ENCODE measurements at regions not wholly inside any gene's neighbourhood (a gene's known extent, or its start where the extent isn't known, plus 50 kb on each side); places are given as distances from the start of the nearest gene placed in this dataset.
"Not testable (repeated sequence)": the region's sequence is repeated elsewhere in the genome, so short reads cannot be mapped to it uniquely, and the experiment has no call there.

DNA sequence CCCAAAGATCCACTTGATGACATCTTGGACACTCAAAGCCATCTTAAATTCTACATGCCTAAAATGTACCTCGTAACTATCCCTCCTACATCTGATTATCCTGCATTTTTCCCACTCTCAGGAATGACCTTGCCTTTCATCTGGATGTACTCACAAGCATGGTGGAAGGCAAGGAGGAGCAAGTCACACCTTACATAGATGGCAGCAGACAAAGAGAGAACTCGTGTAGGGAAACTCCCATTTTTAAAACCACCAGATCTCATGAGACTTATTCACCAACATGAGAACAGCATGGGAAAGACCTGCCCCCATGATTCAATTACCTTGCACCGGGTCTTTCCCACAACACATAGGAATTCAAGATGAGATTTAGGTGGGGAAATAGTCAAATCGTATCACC, 616.0 kb downstream of the MCTP2 start:
- no peak for DNase-seq

DNA sequence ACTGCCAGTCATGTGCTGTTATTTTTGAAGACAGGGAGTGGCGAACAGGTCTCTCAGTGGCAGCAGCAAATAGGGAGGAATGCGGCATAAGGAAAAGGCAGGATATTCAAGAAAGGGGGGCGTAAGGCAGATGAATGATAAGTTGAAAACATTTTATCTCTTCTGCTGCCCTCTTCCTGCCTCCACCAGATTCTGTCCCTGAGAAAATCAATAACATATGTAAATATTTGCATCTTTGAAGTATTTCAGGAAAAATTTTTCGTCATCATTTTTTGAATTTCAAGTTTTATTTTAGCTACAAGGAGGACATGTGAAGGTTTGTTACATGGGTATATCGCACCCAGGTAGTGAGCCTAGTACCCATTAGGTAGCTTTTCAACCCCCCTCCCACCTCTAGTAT, 616.7 kb downstream of the MCTP2 start:
- DNase-seq: no peak

DNA sequence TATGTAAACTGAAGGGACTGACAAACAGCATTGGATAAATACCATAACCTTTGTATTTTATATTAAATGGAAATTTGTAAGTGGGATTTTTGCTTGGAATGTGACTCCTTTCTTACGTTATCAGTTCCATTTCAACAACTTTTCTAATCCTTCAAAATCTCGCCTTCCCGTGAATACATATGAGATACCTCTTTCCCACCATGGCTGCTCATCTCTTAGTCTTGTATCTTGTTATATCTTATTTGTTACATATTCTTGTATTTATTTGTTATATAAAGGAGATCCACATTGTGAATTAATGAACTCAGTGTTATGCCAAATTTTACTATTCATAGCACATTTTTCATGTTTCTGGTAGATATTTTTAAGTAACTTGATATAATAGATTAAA, 623.7 kb downstream of the MCTP2 start:
- DNase-seq: no peak

DNA sequence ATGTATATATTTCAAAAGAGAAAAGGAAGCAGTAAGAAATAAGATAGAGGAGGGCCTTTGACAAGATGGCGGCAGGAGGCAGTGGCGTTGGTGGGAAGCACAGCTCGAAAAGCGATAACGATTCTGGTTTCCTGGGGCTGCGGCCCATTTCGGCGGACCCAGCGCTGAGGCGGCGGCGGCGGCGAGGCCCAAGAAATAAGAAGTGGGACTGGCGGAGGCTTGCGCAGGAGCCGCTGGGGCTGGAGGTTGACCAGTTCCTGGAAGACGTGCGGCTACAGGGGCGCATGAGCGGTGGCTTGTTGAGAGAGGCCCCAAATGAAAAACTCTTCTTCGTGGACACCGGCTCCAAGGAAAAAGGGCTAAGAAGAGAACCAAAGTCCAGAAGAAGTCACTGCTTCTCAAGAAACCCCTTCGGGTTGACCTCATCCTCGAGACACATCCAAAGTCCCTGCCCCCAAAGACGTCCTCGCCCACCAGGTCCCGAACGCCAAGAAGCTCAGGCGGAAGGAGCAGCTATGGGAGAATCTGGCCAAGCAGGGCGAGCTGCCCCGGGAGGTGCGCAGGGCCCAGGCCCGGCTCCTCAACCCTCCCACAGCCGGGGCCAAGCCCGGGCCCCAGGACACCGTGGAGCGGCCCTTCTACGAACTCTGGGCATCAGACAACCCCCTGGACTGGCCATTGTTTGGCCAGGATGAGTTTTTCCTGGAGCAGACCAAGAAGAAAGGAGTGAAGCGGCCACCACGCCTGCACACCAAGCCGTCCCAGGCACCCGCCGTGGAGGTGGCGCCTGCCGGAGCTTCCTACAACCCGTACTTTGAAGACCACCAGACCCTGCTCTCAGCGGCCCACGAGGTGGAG, 624.3 kb downstream of the MCTP2 start:
- no peak for DNase-seq

DNA sequence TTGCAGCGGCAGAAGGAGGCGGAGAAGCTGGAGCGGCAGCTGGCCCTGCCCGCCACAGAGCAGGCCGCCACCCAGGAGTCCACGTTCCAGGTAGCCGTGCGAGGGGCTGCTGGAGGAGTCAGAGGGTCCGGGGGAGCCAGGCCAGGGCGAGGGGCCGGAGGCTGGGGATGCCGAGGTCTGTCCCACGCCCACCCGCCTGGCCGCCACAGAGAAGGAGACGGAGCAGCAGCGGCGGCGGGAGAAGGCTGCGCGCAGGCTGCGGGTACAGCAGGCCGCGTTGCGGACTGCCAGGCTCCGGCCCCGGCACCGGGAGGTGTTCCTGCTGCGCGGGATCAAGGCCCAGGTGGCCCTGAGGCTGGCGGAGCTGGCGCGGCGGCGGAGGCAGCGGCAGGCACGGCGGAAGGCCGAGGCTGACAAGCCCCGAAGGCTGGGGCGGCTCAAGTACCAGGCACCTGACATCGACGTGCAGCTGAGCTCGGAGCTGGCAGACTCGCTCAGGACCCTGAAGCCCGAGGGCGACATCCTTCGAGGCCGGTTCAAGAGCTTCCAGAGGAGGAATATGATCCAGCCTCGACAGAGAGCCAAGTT, 625.0 kb downstream of the MCTP2 start:
- no peak for DNase-seq

DNA sequence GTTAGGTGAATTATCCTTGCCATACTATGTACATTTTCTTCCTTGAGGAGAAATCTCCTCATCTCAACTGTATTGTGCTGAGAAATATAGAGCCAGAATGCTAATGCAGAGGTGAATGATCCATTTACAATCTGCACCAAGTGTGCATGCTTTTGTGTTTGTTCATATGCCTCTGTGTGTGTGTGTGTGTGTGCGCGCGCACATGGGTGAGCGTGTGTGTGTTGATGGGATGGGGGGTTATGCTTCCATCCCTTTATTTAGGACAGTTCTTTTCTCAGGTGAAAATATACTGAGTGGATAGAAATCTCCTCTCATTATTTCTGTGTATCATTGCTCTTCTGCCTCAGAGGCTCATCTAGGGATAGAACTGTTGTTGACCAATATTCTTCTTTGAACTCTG, 626.1 kb downstream of the MCTP2 start:
- DNase-seq: no peak

DNA sequence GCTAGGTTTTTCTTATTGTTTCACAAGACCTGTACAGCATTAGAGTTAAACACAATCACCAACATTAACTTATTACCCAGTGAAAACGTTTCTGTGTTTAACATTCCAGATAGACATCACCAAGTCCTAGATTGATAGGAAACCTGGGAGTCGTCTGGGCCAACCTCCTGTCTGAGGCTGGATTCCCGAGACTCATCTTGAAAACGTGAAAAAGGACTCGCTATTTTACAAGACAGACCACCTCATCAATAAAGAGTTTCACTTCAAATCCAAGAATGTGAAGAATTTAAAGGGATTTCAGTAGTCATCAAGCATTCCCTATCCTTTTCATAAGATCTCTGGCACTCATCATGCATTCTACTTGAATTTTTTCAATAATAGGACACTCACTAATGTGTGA, 626.6 kb downstream of the MCTP2 start:
- DNase-seq: no peak

DNA sequence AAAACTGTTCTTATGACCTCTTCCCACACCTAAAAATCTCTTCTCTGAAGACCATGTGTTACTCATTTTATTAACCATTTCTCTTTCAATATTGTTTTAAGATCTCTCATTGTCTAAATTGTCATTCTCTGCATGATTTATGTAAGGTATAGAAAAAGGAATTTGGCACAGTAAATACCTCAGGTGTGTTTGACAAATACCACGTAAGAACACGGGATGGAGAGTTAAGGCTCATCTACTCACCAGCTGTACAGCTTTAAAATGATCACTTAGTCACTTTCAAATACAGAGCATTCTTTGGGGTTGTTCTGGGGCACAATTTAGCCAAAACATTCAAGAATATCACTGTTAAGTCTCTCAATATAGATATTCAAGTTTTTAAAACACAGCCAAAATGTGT, 627.1 kb downstream of the MCTP2 start:
- no peak for DNase-seq

DNA sequence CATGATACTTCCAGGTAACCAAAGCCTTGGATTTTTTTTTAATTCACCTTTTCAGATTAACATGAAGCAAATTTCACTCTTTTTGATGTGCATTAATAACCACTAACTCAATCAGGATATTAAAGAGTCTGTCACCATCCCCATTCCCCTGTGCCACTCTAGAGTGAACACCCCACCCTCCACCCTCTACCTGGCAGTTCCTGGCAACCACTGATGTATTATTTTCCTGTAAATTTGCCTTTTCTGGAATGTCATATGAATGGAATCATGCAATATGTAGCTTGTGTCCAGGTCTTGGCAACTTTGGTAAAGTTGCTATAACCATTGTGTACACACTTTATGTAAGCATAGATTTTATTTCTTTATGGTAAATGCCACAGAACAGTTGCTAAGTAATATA, 627.6 kb downstream of the MCTP2 start:
- DNase-seq: no peak

DNA sequence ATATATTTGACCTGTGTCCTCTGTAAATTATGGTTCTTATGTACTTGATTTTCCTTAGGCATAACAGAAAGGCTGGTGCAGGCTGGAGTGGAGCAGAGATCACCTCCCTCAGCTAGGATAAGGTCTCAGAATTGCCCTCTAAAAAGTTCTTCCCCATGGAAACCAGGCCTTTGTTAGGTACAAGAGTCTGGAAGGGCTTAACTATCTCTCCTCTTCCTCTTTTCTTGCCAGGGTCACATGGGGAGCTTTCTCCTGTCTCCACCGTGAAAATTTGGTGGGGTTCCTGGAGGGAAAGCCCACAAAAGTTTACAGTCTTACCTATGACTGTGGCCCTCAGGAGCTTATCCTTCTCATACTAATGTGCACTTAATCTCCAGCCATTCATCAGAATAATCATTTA, 633.2 kb downstream of the MCTP2 start:
- DNase-seq: no peak

DNA sequence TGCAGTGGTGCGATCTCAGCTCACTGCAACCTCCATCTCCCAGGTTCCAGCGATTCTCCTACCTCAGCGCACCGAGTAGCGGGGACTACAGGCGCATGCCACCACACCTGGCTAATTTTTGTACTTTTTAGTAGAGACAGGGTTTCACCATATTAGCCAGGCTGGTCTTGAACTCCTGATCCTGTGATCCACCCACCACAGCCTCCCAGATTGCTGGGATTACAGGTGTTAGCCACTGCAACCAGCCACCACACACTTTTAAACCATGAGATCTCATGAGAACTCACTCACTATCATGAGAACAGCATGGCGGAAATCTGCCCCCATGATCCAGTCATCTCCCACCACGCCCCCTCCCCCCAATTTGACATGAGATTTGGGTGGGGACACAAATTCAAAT, 636.9 kb downstream of the MCTP2 start:
- DNase-seq: not testable (repeated sequence)

DNA sequence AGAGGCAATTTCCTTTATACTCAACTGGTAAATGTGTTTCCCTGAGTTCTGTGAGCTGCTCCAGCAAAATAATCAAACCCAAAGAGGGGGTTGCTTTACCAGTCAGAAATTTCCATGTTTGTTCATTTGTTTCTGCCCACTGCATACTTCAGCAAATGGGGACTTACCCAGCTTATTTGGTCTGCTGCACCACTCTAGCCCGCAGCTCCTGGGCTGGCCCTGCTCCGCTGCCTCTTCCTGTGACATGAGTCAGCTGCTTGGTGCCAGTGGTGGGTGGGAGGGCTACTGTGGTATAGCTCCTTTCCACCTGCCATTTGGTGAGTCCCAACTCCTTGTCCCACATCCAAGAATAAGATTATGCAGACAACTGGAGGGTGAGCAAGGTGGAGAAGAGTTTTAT, 644.2 kb downstream of the MCTP2 start:
- DNase-seq: no peak

DNA sequence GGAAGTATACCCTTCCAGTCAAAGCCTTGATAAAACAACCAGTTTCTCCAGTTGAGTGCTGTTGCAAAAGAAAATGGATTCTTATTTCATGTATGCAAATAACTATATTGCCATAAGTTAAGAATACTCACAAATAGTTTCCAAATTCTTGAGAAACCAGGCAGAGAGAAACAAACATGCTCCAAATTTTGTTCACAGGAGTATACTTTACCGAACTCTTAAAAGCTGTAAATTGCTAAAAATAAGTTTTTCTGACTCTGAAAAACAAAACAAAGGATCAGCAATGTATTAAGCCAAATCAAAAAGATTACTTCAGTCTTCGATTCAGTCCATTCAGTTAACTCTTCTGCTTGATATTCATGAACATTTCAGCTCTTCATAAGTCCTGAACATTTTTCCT, 646.5 kb downstream of the MCTP2 start:
- no peak for DNase-seq

DNA sequence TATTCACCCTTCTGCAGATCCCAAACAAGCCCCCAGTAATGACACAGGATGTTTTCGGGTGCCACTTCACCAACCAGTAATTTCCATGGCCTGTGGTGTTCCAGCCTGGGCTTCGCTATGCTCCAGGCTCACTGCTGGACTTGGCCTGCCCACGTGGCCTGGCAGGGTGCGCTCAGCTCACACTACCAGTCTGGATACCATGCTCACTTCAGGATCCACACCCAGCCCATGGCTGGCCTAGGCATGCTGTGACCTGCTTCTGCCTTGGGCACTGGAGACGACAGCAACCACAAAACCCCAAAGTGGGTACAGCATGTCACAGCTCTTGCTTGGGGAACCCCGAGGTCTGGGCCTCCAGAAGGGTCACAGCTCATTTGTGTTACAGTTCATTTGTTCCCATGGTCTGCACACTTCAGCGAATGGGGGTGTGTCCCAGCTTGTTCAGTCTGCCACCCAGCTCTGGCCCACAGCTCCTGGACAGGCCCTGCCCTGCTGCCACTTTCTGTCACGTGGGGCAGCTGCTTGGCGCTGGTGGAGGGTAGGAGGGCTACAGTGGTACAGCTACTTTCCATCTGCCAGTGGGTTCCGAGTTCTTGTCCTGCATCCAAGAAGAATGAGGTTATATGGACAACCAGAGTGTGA, 650.8 kb downstream of the MCTP2 start:
- no peak for DNase-seq

DNA sequence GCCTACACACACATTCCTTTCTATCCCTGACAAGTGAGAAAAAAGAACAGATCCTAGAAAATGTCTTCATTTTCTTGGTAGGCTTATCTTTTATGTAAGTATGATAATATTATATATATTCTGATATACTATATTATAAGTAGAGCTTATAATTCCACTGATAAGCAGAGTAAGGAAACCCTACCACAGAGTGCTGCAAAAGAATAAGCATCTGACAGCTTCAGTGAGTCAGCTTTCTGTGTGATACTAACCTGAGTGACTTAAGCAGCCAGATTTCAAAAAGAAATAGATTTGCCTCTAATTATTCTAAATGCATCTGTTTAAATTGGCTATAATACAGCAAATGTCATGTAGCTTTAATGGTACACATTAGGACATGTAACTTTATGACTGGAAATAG, 656.0 kb downstream of the MCTP2 start:
- no peak for DNase-seq

DNA sequence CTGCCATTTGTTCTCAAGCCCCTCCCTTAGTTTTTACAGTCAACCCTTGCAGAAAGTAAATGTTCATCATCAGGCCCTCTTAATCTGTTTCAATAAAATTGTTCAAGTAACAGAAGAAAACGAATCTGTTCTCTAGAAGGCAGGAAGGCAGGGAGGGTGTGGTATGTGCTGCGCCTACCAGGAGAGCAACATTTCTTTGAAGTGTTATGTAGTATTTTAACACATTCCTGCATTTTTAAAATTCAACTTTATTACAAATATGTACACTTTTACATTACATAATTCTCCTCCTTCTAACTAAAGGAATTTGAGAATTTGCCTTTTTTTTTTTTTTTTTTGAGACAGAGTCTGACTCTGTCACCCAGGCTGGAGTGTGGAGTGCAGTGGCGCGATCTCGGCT, 657.8 kb downstream of the MCTP2 start:
- DNase-seq: no peak

DNA sequence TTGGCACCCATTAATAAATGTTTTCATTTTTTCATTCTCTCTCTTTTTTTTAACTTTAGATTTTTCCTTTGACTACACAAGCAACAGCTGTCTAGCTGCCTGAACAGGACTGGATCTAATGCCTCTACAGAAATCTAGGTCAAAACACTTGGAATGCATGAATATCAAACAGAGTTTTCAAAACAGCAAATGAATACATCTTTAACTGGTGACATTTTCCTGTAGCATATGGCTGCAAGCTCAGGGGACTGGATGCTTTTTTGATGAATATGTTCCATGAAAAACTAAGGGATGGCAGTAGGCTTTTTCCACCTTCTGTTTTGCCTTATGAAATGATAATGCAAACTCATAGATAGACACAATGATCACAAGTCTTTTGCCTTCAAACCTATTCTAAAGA, 661.7 kb downstream of the MCTP2 start:
- no peak for DNase-seq

DNA sequence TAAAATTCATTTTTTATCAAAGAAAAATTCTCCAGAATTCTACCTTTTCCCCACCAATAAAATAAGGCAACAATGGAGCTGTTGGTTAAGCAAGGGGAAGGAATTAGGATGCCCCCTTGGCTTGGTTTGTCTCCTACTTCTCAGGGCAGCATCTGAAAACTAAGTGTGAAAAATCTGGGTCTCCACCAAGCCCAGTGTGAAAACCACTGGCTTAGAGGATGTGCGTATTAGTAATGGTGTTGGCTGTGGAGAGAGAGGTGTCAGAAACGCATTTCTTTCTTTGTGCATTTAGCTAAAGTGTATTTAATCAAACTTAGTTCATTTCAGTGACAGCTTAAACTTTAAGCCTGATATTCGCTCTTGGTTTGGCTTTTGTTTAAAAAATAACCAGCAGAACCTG, 662.7 kb downstream of the MCTP2 start:
- DNase-seq: no peak

DNA sequence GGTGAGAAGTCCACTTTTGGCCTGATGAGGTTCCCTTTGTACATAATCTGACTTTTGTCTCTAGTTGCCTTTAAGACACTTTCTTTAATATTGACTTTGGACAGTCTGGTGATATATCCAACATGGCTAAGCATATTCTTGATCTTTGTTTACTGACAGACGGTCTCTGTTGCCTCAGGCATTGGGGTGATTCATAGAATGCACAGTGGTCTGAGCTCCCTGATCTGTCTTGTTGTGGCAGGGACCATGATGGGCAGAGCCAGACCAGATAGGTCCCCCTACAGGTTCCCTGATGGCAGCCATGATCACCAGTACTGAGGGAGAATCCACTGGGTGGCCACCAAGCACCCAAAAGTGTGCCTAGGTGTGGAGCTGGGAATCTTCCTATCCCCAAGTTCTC, 678.1 kb downstream of the MCTP2 start:
- DNase-seq: no peak

DNA sequence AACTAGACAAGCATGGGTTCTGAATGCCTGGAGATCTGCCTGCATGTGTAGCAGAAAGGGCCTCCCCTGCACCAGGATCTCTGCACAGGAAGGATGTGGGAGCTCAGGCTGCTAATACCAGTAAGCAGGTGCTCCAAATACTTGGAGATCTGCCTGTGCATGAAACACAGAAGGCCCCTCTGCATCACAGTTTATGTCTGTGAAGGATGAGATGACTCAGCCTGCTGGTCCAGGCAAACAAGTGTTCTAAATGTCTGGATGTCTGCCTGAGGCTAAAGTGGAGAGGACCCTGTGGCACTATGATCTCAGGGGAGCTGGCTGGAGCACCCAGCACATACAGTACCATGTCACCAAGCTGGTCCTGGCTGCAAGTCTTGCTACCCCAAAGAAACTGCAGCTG, 678.8 kb downstream of the MCTP2 start:
- DNase-seq: no peak

DNA sequence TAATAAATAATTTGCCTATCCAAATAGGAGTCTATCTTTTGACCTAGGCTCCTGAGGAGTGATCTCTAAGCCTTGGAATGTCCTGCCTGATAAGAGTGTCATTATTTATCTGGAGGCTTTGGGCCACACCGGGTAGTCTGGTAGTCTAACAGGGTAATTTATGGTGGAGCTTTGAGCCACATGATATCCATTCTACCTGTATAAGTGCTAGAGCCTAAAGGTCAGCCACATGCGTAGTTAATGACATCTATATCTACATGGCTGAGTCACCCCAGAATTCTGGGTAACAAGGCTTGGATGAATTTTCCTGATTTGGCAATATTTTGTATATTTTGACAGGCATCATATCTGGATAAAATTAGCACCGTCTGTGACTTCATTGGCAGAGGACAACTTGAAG, 681.4 kb downstream of the MCTP2 start:
- DNase-seq: no peak

DNA sequence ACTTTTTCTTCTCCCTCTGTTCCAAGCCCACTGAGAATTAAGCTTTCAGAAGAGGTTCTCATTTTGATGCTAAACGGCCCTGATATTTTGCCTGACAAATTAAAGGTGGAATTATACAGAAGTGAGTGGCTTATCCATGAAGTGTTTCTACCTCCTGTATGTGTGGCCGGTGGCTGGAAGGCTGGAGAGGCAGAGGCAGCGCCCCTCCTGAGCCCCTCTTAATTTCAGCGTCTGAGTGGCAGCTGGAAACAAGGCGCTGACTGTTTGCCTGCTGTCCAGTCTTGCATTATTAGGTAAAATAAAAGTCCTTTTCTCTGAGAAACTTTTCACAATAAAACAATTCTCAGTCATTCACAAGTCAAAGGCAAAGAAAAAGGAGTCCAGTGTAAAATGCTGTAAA, 685.7 kb downstream of the MCTP2 start:
- no peak for DNase-seq

DNA sequence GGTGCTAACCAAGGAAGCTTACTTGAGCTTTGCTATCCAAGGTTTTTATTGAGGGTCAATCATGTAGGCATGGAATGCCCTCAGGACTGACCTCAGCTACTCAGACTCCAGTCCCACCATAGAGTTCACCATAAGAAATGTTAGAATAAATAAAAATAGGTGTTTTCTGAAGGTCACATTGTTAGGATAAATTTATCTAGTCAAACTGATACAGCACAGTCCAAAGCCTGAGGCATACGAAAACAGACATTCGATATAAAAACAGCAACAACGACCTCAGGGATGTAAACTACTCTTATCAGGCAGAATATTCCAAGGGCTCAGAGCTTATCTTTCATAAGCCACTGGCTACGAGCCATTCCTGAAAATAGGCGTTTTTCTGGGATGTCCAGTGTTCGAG, 690.6 kb downstream of the MCTP2 start:
- no peak for DNase-seq

DNA sequence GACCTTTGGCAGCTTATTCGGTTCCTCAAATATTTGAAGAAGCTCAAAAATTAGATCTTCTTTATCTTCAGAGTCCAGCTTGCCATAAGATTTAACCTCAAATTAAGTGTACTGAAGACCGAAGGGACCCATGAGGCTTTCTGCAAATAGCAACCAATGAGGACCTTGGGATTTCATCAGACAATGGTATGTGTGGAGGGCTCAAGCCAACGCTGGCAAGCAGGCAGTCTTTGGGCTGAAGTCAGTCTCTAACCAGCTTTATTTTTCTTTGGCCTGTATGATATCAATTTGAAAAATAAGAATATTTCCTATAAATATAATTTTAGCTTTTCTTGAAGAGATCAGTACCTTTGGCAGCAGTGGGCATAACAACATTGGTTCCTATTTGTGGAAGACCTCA, 692.7 kb downstream of the MCTP2 start:
- DNase-seq: no peak
